Osteoblast (primary cell): ENCODE measurements at regions not wholly inside any gene's neighbourhood (a gene's known extent, or its start where the extent isn't known, plus 50 kb on each side); places are given as distances from the start of the nearest gene placed in this dataset.

Experiments used
- DNase-seq: peaks from one replicate; pipeline ENCODE4 v3.0.0; 2011; ENCODE audit warnings: low spot score, mixed read lengths; ENCODE audit not compliant: insufficient read length; ENCODE audit errors: missing footprints
- H2AFZ ChIP-seq: 2 replicates; pipeline ENCODE4 v1.6.0; 2011; ENCODE audit warnings: mild to moderate bottlenecking, low read length
- H3K27ac ChIP-seq: 2 replicates; pipeline ENCODE4 v1.5.1; 2011; ENCODE audit warnings: mild to moderate bottlenecking, low read depth, low read length, moderate library complexity
- H3K27me3 ChIP-seq: 2 replicates; pipeline ENCODE4 v1.6.0; 2012; ENCODE audit warnings: mild to moderate bottlenecking, control low read depth, inconsistent platforms, low read length, moderate library complexity; ENCODE audit not compliant: insufficient read depth
- H3K36me3 ChIP-seq: 2 replicates; pipeline ENCODE4 v1.5.1; 2011; ENCODE audit warnings: mild to moderate bottlenecking, low read length, control low read depth, moderate library complexity; ENCODE audit not compliant: insufficient read depth
- H3K4me1 ChIP-seq: 2 replicates; pipeline ENCODE4 v1.5.1; 2011; ENCODE audit warnings: mild to moderate bottlenecking, low read length, control low read depth, moderate library complexity; ENCODE audit not compliant: insufficient read depth
- H3K4me2 ChIP-seq: 2 replicates; pipeline ENCODE4 v1.6.0; 2011; ENCODE audit warnings: mild to moderate bottlenecking, low read length; ENCODE audit not compliant: insufficient read depth
- H3K4me3 ChIP-seq: fragments of 200-600 bp; sonication (generic); 3 replicates; pipeline ENCODE4 v1.5.1; 2012; ENCODE audit warnings: mild to moderate bottlenecking, low read length, inconsistent platforms; ENCODE audit not compliant: insufficient read depth
- H3K79me2 ChIP-seq: 2 replicates; pipeline ENCODE4 v1.6.0; 2012; ENCODE audit warnings: mild to moderate bottlenecking, low read length, control low read depth, inconsistent platforms; ENCODE audit not compliant: insufficient read depth
- H3K9me3 ChIP-seq: 2 replicates; pipeline ENCODE4 v1.5.1; 2011; ENCODE audit warnings: low read depth, low read length, control low read depth
- H4K20me1 ChIP-seq: 2 replicates; pipeline ENCODE4 v1.6.0; 2012; ENCODE audit warnings: mild to moderate bottlenecking, low read length, control low read depth; ENCODE audit not compliant: insufficient read depth
- CTCF ChIP-seq: IDR thresholded peaks from 2 replicates; pipeline ENCODE4 v1.5.1; 2011; ENCODE audit warnings: mild to moderate bottlenecking, low read depth, low read length, moderate library complexity; ENCODE audit errors: extremely low read depth

- H3K4me1 ChIP-seq, result no peaks in the 10 kb centered on the region
- no peak overlapping the region for H3K27ac ChIP-seq
- H3K4me3 ChIP-seq, result no peak overlapping the region
- no peak overlapping the region for H3K4me2 ChIP-seq
- TF ChIP-seq CTCF, result no peak
- H3K9me3 ChIP-seq, result no peaks in the 10 kb centered on the region
- no peak for DNase-seq
- H4K20me1 ChIP-seq, result no peaks in the 10 kb centered on the region
- H3K79me2 ChIP-seq, result no peaks in the 10 kb centered on the region
- H3K27me3 ChIP-seq, result no peaks in the 10 kb centered on the region
- H2AFZ ChIP-seq, result no peak overlapping the region
- H3K36me3 ChIP-seq, result no peaks in the 10 kb centered on the region
Measured at GRCh38 chr13:47110833-47111240, 214.0 kb upstream of the HTR2A start.

GRCh38 chr13:47110141-47110540 is 213.3 kb upstream of the HTR2A start:
- H3K79me2 ChIP-seq, result no peaks in the 10 kb centered on the region
- no peaks in the 10 kb centered on the region for H4K20me1 ChIP-seq
- DNase-seq, result no peak
- no peaks in the 10 kb centered on the region for H3K36me3 ChIP-seq
- H3K9me3 ChIP-seq, result no peaks in the 10 kb centered on the region
- no peak overlapping the region for H2AFZ ChIP-seq
- TF ChIP-seq CTCF, result no peak
- H3K4me1 ChIP-seq, result no peaks in the 10 kb centered on the region
- H3K27ac ChIP-seq, result no peak overlapping the region
- H3K27me3 ChIP-seq, result no peaks in the 10 kb centered on the region
- no peak overlapping the region for H3K4me2 ChIP-seq
- H3K4me3 ChIP-seq, result no peak overlapping the region

- H3K4me1 ChIP-seq, result no peaks in the 10 kb centered on the region
- no peak overlapping the region for H3K27ac ChIP-seq
- H2AFZ ChIP-seq, result peak overlapping the region; percentile 68
- TF ChIP-seq CTCF, result no peak
- H3K27me3 ChIP-seq, result no peaks in the 10 kb centered on the region
- DNase-seq, result no peak
- no peak overlapping the region for H3K4me2 ChIP-seq
- H3K36me3 ChIP-seq, result no peaks in the 10 kb centered on the region
- H3K9me3 ChIP-seq, result no peaks in the 10 kb centered on the region
- H3K4me3 ChIP-seq, result no peak overlapping the region
- H3K79me2 ChIP-seq, result no peaks in the 10 kb centered on the region
- no peaks in the 10 kb centered on the region for H4K20me1 ChIP-seq
Measured at GRCh38 chr13:47109028-47109427, 212.2 kb upstream of the HTR2A start.

- no peaks in the 10 kb centered on the region for H3K36me3 ChIP-seq
- peaks cover 3% of the 10 kb centered on the region for H3K4me1 ChIP-seq
- H3K27me3 ChIP-seq, result no peaks in the 10 kb centered on the region
- no peak overlapping the region for H2AFZ ChIP-seq
- H3K9me3 ChIP-seq, result no peaks in the 10 kb centered on the region
- DNase-seq, result no peak
- H3K4me3 ChIP-seq, result no peak overlapping the region
- H3K79me2 ChIP-seq, result no peaks in the 10 kb centered on the region
- no peak for TF ChIP-seq CTCF
- no peaks in the 10 kb centered on the region for H4K20me1 ChIP-seq
- H3K4me2 ChIP-seq, result no peak overlapping the region
- H3K27ac ChIP-seq, result no peak overlapping the region
Measured at GRCh38 chr13:47100214-47100853, 203.5 kb upstream of the HTR2A start.
